Gastrocnemius medialis (tissue), 4 donors: ENCODE measurements at regions not wholly inside any gene's neighbourhood (a gene's known extent, or its start where the extent isn't known, plus 50 kb on each side); places are given as distances from the start of the nearest gene placed in this dataset.

Experiments
- ATAC-seq, 2 donors: fragments of 150-250 bp; one replicate each; pipeline ENCODE4 v1.9.1; 2016
- DNase-seq, 2 donors: peaks; one replicate each; pipeline ENCODE4 v3.0.0-alpha.2; 2019
- H3K27ac ChIP-seq, 4 donors: fragments of 200-600 bp; sonication (generic); 1 replicate in 1 of 4; 2 replicates in 3 of 4; pipeline ENCODE4 v1.5.1; 2016 to 2018; ENCODE audit warnings: mild to moderate bottlenecking in 2 of 4, moderate library complexity in 1 of 4
- H3K27me3 ChIP-seq, 3 donors: fragments of 200-600 bp; sonication (generic) in 2 of 3; 1 replicate in 1 of 3; 2 replicates in 2 of 3; pipeline versions ENCODE4 v1.5.1 to v1.6.0; 2016 to 2019; ENCODE audit warnings: mild to moderate bottlenecking in 1 of 3, moderate library complexity in 1 of 3
- H3K36me3 ChIP-seq, 2 donors: fragments of 200-600 bp; sonication (generic) in 1 of 2; one replicate each; pipeline ENCODE4 v1.5.1; 2017 to 2018
- H3K4me1 ChIP-seq, 2 donors: fragments of 200-600 bp; sonication (generic) in 1 of 2; one replicate each; pipeline ENCODE4 v1.5.1; 2016 to 2017; ENCODE audit warnings: mild to moderate bottlenecking in 2 of 2
- H3K4me3 ChIP-seq, 4 donors: fragments of 200-600 bp; sonication (generic) in 3 of 4; 1 replicate in 1 of 4; 2 replicates in 3 of 4; pipeline ENCODE4 v1.5.1; 2016 to 2019; ENCODE audit warnings: mild to moderate bottlenecking in 2 of 4
- H3K9me3 ChIP-seq, 3 donors: fragments of 200-600 bp; sonication (generic) in 2 of 3; 1 replicate in 1 of 3; 2 replicates in 2 of 3; pipeline ENCODE4 v1.5.1; 2016 to 2019
- CTCF ChIP-seq, 5 experiments: fragments of 450-650 bp in 3 of 5; fragments of 200-600 bp in 2 of 5; sonication (generic) in 2 of 5; IDR thresholded peaks in 4 of 5; conservative IDR thresholded peaks in 1 of 5; 1 replicate in 4 of 5; 2 replicates in 1 of 5; pipeline ENCODE4 v1.5.1; 2016 to 2019; ENCODE audit warnings: antibody characterized with exemption in 5 of 5, mild to moderate bottlenecking in 3 of 5, moderate library complexity in 3 of 5
- POLR2A ChIP-seq, 2 donors: fragments of 450-650 bp; IDR thresholded peaks; one replicate each; pipeline ENCODE4 v1.6.1; 2017; ENCODE audit warnings: antibody characterized with exemption in 2 of 2, mild to moderate bottlenecking in 2 of 2, moderate library complexity in 2 of 2
- in situ Hi-C, 4 donors: fragments of 200-750 bp; cut with MboI; loops; one replicate each; pipeline versions ENCODE4 v1.15.0 to v1.8.0; 2017; ENCODE audit warnings: low sequenced_read_pairs in 4 of 4
- intact Hi-C: fragments of 100-400 bp; cut with DNase I; formaldehyde crosslinking; loops from one replicate; pipeline ENCODE4 v1.15.1; 2023; ENCODE audit warnings: low total_unique reads

- H3K4me3 ChIP-seq = no peak overlapping the region
- intact Hi-C loops (no loop called here), in situ Hi-C loops (no loop called here)
- H3K9me3 ChIP-seq = no peaks in the 10 kb centered on the region
- no peaks in the 10 kb centered on the region for H3K27me3 ChIP-seq
- DNase-seq (no peak), ATAC-seq (no peak)
- H3K4me1 ChIP-seq = no peaks in the 10 kb centered on the region
- H3K27ac ChIP-seq = no peak overlapping the region
- TF ChIP-seq POLR2A (IDR thresholded peaks at IDR 0.05) (no peak), CTCF (IDR thresholded peaks at IDR 0.05 in 4 of 5, conservative IDR thresholded peaks at IDR 0.05 in 1 of 5) (no peak)
- H3K36me3 ChIP-seq = no peaks in the 10 kb centered on the region
Observed at GRCh38 chr12:66910366-66910974, 231.6 kb upstream of the GRIP1 start.

DNA sequence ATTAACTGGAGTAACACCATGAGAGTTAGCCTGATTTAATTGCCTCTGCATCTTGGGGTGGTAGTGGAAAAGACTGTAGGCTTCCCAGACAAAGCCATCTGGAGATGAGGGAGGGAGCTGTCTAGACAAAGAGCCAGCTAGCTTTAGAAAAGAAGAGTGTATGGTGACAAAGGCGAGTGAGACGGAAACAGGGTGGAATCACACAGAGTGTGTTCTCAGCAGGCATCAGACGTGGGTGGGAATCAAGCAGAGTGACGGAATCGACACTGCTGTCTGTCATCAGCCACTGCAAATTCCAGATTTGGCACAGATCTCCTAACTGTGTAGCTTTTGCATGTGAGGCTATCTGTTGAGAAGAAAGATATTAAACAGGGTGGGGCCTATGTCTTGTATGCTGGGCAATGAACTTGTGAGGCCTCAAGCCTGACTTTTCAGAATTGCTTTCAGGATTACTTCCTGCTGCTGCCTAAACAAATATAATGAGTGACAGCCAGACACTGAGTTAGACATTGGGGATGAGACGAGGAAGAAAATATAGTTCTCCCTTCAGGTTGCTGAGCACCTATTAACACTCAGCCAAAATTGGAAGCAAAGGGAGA lies 236.5 kb upstream of the GRIP1 start:
- Histone ChIP-seq H3K36me3 (no peaks in the 10 kb centered on the region), H3K4me1 (no peaks in the 10 kb centered on the region), H3K9me3 (no peaks in the 10 kb centered on the region), H3K27ac (no peak overlapping the region), H3K4me3 (no peak overlapping the region), H3K27me3 (no peaks in the 10 kb centered on the region)
- TF ChIP-seq POLR2A (IDR thresholded peaks at IDR 0.05) = no peak
- TF ChIP-seq CTCF (IDR thresholded peaks at IDR 0.05 in 4 of 5, conservative IDR thresholded peaks at IDR 0.05 in 1 of 5) = no peak
- ATAC-seq (no peak), DNase-seq (no peak)
- intact Hi-C loops (no loop called here), in situ Hi-C loops (no loop called here)

- no peak for DNase-seq
- H3K4me3 ChIP-seq = no peak overlapping the region
- no peaks in the 10 kb centered on the region for H3K9me3 ChIP-seq
- no peak for TF ChIP-seq CTCF (IDR thresholded peaks at IDR 0.05 in 4 of 5, conservative IDR thresholded peaks at IDR 0.05 in 1 of 5)
- no peak for TF ChIP-seq POLR2A (IDR thresholded peaks at IDR 0.05)
- intact Hi-C loops (no loop called here), in situ Hi-C loops (no loop called here)
- no peaks in the 10 kb centered on the region for H3K36me3 ChIP-seq
- no peak for ATAC-seq
- H3K27me3 ChIP-seq = no peaks in the 10 kb centered on the region
- no peaks in the 10 kb centered on the region for H3K4me1 ChIP-seq
- H3K27ac ChIP-seq = no peak overlapping the region
Observed at GRCh38 chr12:66916189-66916588, 237.3 kb upstream of the GRIP1 start.

DNA sequence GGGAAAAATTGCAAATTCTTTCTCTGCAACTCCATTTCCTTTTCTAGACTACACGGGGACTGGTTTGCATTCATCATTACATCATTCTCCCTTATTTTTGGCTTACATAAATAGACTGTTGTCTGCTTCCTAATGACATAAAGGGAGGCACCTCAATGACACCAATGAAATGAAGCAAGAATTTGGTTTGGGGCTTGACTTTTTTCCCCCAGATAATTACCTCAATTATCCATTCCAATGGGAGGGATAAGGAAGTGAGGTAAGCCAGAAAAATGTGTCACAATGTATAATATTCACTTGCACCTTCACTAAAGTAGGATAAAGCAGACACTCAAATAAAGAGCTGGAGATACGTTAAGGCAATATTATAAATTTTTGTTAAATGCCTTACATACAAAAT lies 240.6 kb upstream of the GRIP1 start:
- DNase-seq = no peak
- TF ChIP-seq CTCF (IDR thresholded peaks at IDR 0.05 in 4 of 5, conservative IDR thresholded peaks at IDR 0.05 in 1 of 5) (no peak), POLR2A (IDR thresholded peaks at IDR 0.05) (no peak)
- Histone ChIP-seq H3K27ac (no peak overlapping the region), H3K4me1 (no peaks in the 10 kb centered on the region), H3K27me3 (no peaks in the 10 kb centered on the region), H3K4me3 (no peak overlapping the region), H3K36me3 (no peaks in the 10 kb centered on the region), H3K9me3 (no peaks in the 10 kb centered on the region)
- in situ Hi-C loops (no loop called here), intact Hi-C loops (no loop called here)
- ATAC-seq = no peak

- no peak for TF ChIP-seq POLR2A (IDR thresholded peaks at IDR 0.05)
- no peak for TF ChIP-seq CTCF (IDR thresholded peaks at IDR 0.05 in 4 of 5, conservative IDR thresholded peaks at IDR 0.05 in 1 of 5)
- Histone ChIP-seq H3K9me3 (no peaks in the 10 kb centered on the region), H3K27me3 (no peaks in the 10 kb centered on the region), H3K4me3 (no peak overlapping the region), H3K27ac (no peak overlapping the region), H3K4me1 (no peaks in the 10 kb centered on the region), H3K36me3 (no peaks in the 10 kb centered on the region)
- intact Hi-C loops = no loop called here
- in situ Hi-C loops = no loop called here
- no peak for DNase-seq
- no peak for ATAC-seq
Observed at GRCh38 chr12:66920205-66920604, 241.3 kb upstream of the GRIP1 start.
